ENCODE measurements at regions not wholly inside any gene's neighbourhood (a gene's known extent, or its start where the extent isn't known, plus 50 kb on each side); places are given as distances from the start of the nearest gene placed in this dataset.
"Not testable (repeated sequence)": the region's sequence is repeated elsewhere in the genome, so short reads cannot be mapped to it uniquely, and the experiment has no call there.

- DNase-seq: no peak
Observed at GRCh38 chr2:239723486-239724193, 301.5 kb downstream of the NDUFA10 start.

- no peak for DNase-seq
Observed at GRCh38 chr2:239722760-239723470, 302.2 kb downstream of the NDUFA10 start.

- no peak for DNase-seq
Observed at GRCh38 chr2:239721991-239722759, 303.0 kb downstream of the NDUFA10 start.

GRCh38 chr2:239721531-239721930 lies 303.6 kb downstream of the NDUFA10 start:
- no peak for DNase-seq

GRCh38 chr2:239720361-239721360 lies 304.5 kb downstream of the NDUFA10 start:
- DNase-seq: no peak

GRCh38 chr2:239719791-239720360 lies 305.3 kb downstream of the NDUFA10 start:
- no peak for DNase-seq

- DNase-seq: not testable (repeated sequence)
Observed at GRCh38 chr2:239718991-239719390, 306.2 kb downstream of the NDUFA10 start.

- DNase-seq: no peak
Observed at GRCh38 chr2:239717706-239718105, 307.4 kb downstream of the NDUFA10 start.

- no peak for DNase-seq
Observed at GRCh38 chr2:239717319-239717675, 307.8 kb downstream of the NDUFA10 start.

- no peak for DNase-seq
Observed at GRCh38 chr2:239716536-239717318, 308.4 kb downstream of the NDUFA10 start.

- no peak for DNase-seq
Observed at GRCh38 chr2:239716009-239716408, 309.1 kb downstream of the NDUFA10 start.

GRCh38 chr2:239715606-239716005 lies 309.5 kb downstream of the NDUFA10 start:
- DNase-seq: no peak

GRCh38 chr2:239715202-239715601 lies 309.9 kb downstream of the NDUFA10 start:
- DNase-seq: no peak

GRCh38 chr2:239714116-239714515 lies 311.0 kb downstream of the NDUFA10 start:
- no peak for DNase-seq

GRCh38 chr2:239712755-239713154 lies 311.9 kb upstream of the HDAC4 start:
- no peak for DNase-seq

GRCh38 chr2:239711911-239712570 lies 311.2 kb upstream of the HDAC4 start:
- no peak for DNase-seq

- DNase-seq: no peak
Observed at GRCh38 chr2:239710953-239711861, 310.4 kb upstream of the HDAC4 start.

- DNase-seq: no peak
Observed at GRCh38 chr2:239706367-239706766, 305.5 kb upstream of the HDAC4 start.

- DNase-seq: no peak
Observed at GRCh38 chr2:239704737-239705136, 303.9 kb upstream of the HDAC4 start.

- DNase-seq: no peak
Observed at GRCh38 chr2:239703834-239704233, 303.0 kb upstream of the HDAC4 start.

Measured in CD4-positive, alpha-beta T cell treated with Interferon gamma for 1 hour (primary cell).